ENCODE measurements at regions not wholly inside any gene's neighbourhood (a gene's known extent, or its start where the extent isn't known, plus 50 kb on each side); places are given as distances from the start of the nearest gene placed in this dataset.

DNA sequence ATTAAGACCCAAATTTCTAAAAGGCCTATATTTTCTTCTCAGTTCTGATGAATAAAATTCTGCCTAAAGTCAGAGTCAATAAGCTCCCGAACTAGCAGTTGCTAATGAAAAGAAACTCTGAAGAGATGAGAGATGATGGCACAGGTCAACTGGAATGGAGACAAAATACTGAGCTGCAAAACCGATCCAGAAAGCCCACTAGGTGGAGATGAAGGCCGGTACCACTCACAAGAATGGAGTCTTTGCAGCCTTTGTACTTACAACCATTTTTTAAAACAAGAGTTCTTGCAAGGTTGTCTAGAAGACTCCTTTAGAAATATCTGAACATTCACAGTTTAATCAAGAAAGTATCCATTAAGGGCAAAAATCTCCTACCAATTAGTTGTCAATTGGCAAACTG is 119.9 kb upstream of the TJP1 start:
- TF ChIP-seq SRF (IDR thresholded peaks at IDR 0.05; ENCODE audit: low read depth, low read length) (no peak), HDAC2 (IDR thresholded peaks at IDR 0.05; ENCODE audit: borderline replicate concordance in 1 of 2, low read depth in 2 of 2, low read length in 2 of 2) (no peak), RXRA (IDR thresholded peaks at IDR 0.05; ENCODE audit: insufficient read depth, low read depth, low read length) (no peak), ASH2L (IDR thresholded peaks at IDR 0.05; ENCODE audit: low read length) (no peak), TEAD4 (IDR thresholded peaks at IDR 0.05; ENCODE audit: low read depth, low read length) (no peak), POLR2A (IDR thresholded peaks at IDR 0.05; ENCODE audit: control extremely low read depth in 1 of 2, low read depth in 2 of 2, low read length in 2 of 2) (no peak), EZH2 (IDR thresholded peaks at IDR 0.05; ENCODE audit: low read depth, low read length, severe bottlenecking) (no peak), SP1 (IDR thresholded peaks at IDR 0.05; ENCODE audit: low read depth, low read length) (no peak), RAD21 (IDR thresholded peaks at IDR 0.05 in 1 of 2, conservative IDR thresholded peaks at IDR 0.05 in 1 of 2; ENCODE audit: low read depth in 2 of 2, low read length in 2 of 2) (peak; percentile 64 to 72), EGR1 (IDR thresholded peaks at IDR 0.05; ENCODE audit: borderline replicate concordance, low read depth, low read length) (no peak), YY1 (IDR thresholded peaks at IDR 0.05; ENCODE audit: low read depth, low read length) (no peak), POLR2AphosphoS5 (IDR thresholded peaks at IDR 0.05; ENCODE audit: low read depth, low read length) (no peak)
- TF ChIP-seq, protein P1, sequence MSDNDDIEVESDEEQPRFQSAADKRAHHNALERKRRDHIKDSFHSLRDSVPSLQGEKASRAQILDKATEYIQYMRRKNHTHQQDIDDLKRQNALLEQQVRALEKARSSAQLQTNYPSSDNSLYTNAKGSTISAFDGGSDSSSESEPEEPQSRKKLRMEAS (IDR thresholded peaks at IDR 0.05): no peak
- TF ChIP-seq, protein P2, sequence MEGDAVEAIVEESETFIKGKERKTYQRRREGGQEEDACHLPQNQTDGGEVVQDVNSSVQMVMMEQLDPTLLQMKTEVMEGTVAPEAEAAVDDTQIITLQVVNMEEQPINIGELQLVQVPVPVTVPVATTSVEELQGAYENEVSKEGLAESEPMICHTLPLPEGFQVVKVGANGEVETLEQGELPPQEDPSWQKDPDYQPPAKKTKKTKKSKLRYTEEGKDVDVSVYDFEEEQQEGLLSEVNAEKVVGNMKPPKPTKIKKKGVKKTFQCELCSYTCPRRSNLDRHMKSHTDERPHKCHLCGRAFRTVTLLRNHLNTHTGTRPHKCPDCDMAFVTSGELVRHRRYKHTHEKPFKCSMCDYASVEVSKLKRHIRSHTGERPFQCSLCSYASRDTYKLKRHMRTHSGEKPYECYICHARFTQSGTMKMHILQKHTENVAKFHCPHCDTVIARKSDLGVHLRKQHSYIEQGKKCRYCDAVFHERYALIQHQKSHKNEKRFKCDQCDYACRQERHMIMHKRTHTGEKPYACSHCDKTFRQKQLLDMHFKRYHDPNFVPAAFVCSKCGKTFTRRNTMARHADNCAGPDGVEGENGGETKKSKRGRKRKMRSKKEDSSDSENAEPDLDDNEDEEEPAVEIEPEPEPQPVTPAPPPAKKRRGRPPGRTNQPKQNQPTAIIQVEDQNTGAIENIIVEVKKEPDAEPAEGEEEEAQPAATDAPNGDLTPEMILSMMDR (IDR thresholded peaks at IDR 0.05; ENCODE audit: control extremely low read depth in 1 of 3, insufficient read depth in 1 of 3, low read depth in 1 of 3, low read length in 3 of 3): peak in 2 of 3 experiments; percentile 53 to 56; a peak in 3 of 4 replicates
